HL-60/S4 treated with phorbol 12-myristate 13-acetate at 8.2 ng/mL for 4 days and 3 days (cell line): ENCODE measurements at regions not wholly inside any gene's neighbourhood (a gene's known extent, or its start where the extent isn't known, plus 50 kb on each side); places are given as distances from the start of the nearest gene placed in this dataset.

Experiments used
- in situ Hi-C: fragments of 300-500 bp; cut with MboI; formaldehyde crosslinking; loops from 2 replicates; pipeline ENCODE4 v1.15.0; 2022; ENCODE audit warnings: low sequenced_read_pairs

GRCh38 chr9:11275158-11275695 is 662.4 kb upstream of the PTPRD start:
- in situ Hi-C loops = no loop called here

GRCh38 chr9:11312966-11313365 is 700.2 kb upstream of the PTPRD start:
- in situ Hi-C loops = no loop called here

GRCh38 chr9:11318946-11319345 is 706.1 kb upstream of the PTPRD start:
- in situ Hi-C loops = no loop called here

- in situ Hi-C loops = no loop called here
Observed at GRCh38 chr9:11319538-11319937, 706.7 kb upstream of the PTPRD start.

- in situ Hi-C loops = no loop called here
Observed at GRCh38 chr9:11320989-11321388, 708.2 kb upstream of the PTPRD start.

- in situ Hi-C loops = no loop called here
Observed at GRCh38 chr9:11323457-11323856, 710.7 kb upstream of the PTPRD start.

- in situ Hi-C loops = no loop called here
Observed at GRCh38 chr9:11326231-11326630, 713.4 kb upstream of the PTPRD start.

- in situ Hi-C loops = no loop called here
Observed at GRCh38 chr9:11328326-11328725, 715.5 kb upstream of the PTPRD start.

- in situ Hi-C loops = no loop called here
Observed at GRCh38 chr9:11335011-11335410, 722.2 kb upstream of the PTPRD start.

GRCh38 chr9:11338130-11338529 is 725.3 kb upstream of the PTPRD start:
- in situ Hi-C loops = no loop called here

GRCh38 chr9:11340654-11341053 is 727.9 kb upstream of the PTPRD start:
- in situ Hi-C loops = no loop called here

- in situ Hi-C loops = no loop called here
Observed at GRCh38 chr9:11347437-11347836, 734.6 kb upstream of the PTPRD start.

- in situ Hi-C loops = no loop called here
Observed at GRCh38 chr9:11348366-11348765, 735.6 kb upstream of the PTPRD start.

- in situ Hi-C loops = no loop called here
Observed at GRCh38 chr9:11349187-11349586, 736.4 kb upstream of the PTPRD start.

- in situ Hi-C loops = no loop called here
Observed at GRCh38 chr9:11352612-11353011, 739.8 kb upstream of the PTPRD start.

- in situ Hi-C loops = no loop called here
Observed at GRCh38 chr9:11356067-11356466, 743.3 kb upstream of the PTPRD start.

GRCh38 chr9:11366585-11367129 is 753.9 kb upstream of the PTPRD start:
- in situ Hi-C loops = no loop called here

- in situ Hi-C loops = no loop called here
Observed at GRCh38 chr9:11374926-11375325, 762.1 kb upstream of the PTPRD start.

- in situ Hi-C loops = no loop called here
Observed at GRCh38 chr9:11402621-11403020, 789.8 kb upstream of the PTPRD start.

GRCh38 chr9:11414241-11414640 is 801.4 kb upstream of the PTPRD start:
- in situ Hi-C loops = no loop called here

GRCh38 chr9:11417782-11418181 is 805.0 kb upstream of the PTPRD start:
- in situ Hi-C loops = no loop called here

GRCh38 chr9:11431490-11431889 is 818.7 kb upstream of the PTPRD start:
- in situ Hi-C loops = no loop called here

GRCh38 chr9:11432361-11432760 is 819.6 kb upstream of the PTPRD start:
- in situ Hi-C loops = no loop called here
